Osteocyte (in vitro differentiated cells): ENCODE measurements at regions not wholly inside any gene's neighbourhood (a gene's known extent, or its start where the extent isn't known, plus 50 kb on each side); places are given as distances from the start of the nearest gene placed in this dataset.

Experiments used
- DNase-seq: peaks from one replicate; pipeline ENCODE4 v3.0.0; 2021; ENCODE audit warnings: mixed read lengths; ENCODE audit not compliant: unreplicated experiment; ENCODE audit errors: extremely low spot score
- H3K27ac Mint-ChIP-seq: one replicate; pipeline ENCODE4 v1.8.0; 2021; ENCODE audit warnings: mild to moderate bottlenecking, mixed read lengths; ENCODE audit not compliant: unreplicated experiment
- H3K27me3 Mint-ChIP-seq: one replicate; pipeline ENCODE4 v1.8.0; 2021; ENCODE audit warnings: mixed read lengths; ENCODE audit not compliant: unreplicated experiment
- H3K36me3 Mint-ChIP-seq: one replicate; pipeline ENCODE4 v1.8.0; 2021; ENCODE audit warnings: mixed read lengths; ENCODE audit not compliant: unreplicated experiment
- H3K4me1 Mint-ChIP-seq: one replicate; pipeline ENCODE4 v1.8.0; 2021; ENCODE audit warnings: mixed read lengths; ENCODE audit not compliant: unreplicated experiment
- H3K4me3 Mint-ChIP-seq: one replicate; pipeline ENCODE4 v1.8.0; 2021; ENCODE audit warnings: mild to moderate bottlenecking, moderate library complexity, mixed read lengths; ENCODE audit not compliant: unreplicated experiment
- H3K9me3 Mint-ChIP-seq: one replicate; pipeline ENCODE4 v1.8.0; 2021; ENCODE audit warnings: mixed read lengths; ENCODE audit not compliant: unreplicated experiment
- TF ChIP-seq, protein P1 (sequence below): fragments of 200-600 bp; sonication (generic); IDR thresholded peaks from 2 replicates; pipeline ENCODE4 v1.5.0; 2021; ENCODE audit warnings: antibody characterized with exemption, mild to moderate bottlenecking, moderate library complexity

DNA sequence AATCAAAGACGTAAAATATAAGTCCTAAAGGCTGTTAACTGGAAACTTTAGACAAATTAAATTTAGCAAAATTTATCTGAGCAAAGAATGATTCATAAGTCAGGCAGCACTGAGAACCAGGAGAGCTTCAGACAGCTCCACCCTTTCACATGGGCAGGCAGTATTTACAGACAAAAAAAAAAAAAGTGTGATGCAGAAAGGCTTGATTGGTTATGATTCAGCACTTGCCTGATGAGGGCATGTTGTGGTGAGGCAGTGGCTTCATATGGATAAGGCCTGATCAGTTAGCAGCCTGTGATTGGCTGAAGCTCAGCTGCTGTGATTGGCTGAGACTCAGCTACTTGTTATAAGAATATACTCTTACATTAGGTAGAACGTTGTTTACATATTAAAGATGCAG is 495.4 kb upstream of the POM121L12 start:
- Mint-ChIP-seq H3K4me3 (no peak overlapping the region), H3K4me1 (no peaks in the 10 kb centered on the region), H3K9me3 (peaks cover 49% of the 10 kb centered on the region), H3K36me3 (no peaks in the 10 kb centered on the region), H3K27me3 (no peaks in the 10 kb centered on the region), H3K27ac (no peak overlapping the region)
- TF ChIP-seq, protein P1, sequence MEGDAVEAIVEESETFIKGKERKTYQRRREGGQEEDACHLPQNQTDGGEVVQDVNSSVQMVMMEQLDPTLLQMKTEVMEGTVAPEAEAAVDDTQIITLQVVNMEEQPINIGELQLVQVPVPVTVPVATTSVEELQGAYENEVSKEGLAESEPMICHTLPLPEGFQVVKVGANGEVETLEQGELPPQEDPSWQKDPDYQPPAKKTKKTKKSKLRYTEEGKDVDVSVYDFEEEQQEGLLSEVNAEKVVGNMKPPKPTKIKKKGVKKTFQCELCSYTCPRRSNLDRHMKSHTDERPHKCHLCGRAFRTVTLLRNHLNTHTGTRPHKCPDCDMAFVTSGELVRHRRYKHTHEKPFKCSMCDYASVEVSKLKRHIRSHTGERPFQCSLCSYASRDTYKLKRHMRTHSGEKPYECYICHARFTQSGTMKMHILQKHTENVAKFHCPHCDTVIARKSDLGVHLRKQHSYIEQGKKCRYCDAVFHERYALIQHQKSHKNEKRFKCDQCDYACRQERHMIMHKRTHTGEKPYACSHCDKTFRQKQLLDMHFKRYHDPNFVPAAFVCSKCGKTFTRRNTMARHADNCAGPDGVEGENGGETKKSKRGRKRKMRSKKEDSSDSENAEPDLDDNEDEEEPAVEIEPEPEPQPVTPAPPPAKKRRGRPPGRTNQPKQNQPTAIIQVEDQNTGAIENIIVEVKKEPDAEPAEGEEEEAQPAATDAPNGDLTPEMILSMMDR = no peak
- no peak for DNase-seq

DNA sequence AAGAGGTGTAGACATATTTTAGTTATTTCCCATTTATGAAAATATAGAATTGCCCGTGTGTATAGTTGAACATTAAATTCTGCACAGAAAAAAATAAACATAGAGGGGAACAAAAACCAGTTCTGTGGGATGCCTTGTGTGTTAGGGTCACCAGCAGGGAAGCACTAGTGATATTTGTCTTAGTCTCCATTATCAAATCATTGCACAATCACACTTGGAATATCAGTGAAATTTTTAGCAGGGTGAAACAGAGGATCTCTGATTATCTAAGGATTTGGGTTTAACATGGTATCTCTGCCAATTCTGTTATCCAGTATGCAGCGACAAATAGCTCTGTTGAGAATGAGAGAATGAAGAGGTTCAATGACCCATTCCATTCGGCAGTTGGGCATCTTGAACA is 496.0 kb upstream of the POM121L12 start:
- Mint-ChIP-seq H3K9me3 (peaks cover 52% of the 10 kb centered on the region), H3K27ac (no peak overlapping the region), H3K4me3 (no peak overlapping the region), H3K36me3 (no peaks in the 10 kb centered on the region), H3K4me1 (no peaks in the 10 kb centered on the region), H3K27me3 (no peaks in the 10 kb centered on the region)
- TF ChIP-seq, protein P1 = no peak
- DNase-seq = no peak

DNA sequence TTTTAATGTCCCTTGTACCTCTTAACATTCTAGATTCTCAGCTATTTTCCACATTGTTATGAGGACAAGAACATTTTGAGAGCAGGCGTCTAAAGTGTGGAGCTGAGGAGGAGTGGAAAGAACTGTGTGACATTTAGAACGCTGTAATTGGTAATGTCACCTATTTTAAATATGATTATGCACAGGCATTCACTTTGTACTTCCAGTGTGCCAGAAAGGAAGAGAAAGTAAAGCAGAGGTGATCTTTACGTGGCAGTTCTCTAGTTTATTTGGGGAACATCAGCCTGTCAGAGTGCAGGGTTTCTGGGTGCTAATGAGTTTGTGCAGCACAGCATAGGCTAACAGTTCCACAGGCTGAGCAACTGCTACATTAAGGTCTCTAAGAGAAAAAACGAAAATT is 498.4 kb upstream of the POM121L12 start:
- TF ChIP-seq, protein P1 = no peak
- no peak overlapping the region for H3K27ac Mint-ChIP-seq
- no peaks in the 10 kb centered on the region for H3K4me1 Mint-ChIP-seq

GRCh38 chr7:52525772-52526341 is 509.6 kb upstream of the POM121L12 start:
- Mint-ChIP-seq H3K9me3 (peaks cover 10% of the 10 kb centered on the region), H3K36me3 (no peaks in the 10 kb centered on the region), H3K4me3 (no peak overlapping the region), H3K4me1 (no peaks in the 10 kb centered on the region), H3K27ac (no peak overlapping the region), H3K27me3 (no peaks in the 10 kb centered on the region)
- TF ChIP-seq, protein P1 = no peak
- no peak for DNase-seq

More for the DNA sequence above, 498.4 kb upstream of the POM121L12 start:
- H3K9me3 Mint-ChIP-seq = peaks cover 61% of the 10 kb centered on the region
- no peak overlapping the region for H3K4me3 Mint-ChIP-seq
- no peaks in the 10 kb centered on the region for H3K36me3 Mint-ChIP-seq
- H3K27me3 Mint-ChIP-seq = no peaks in the 10 kb centered on the region
- DNase-seq = no peak

DNA sequence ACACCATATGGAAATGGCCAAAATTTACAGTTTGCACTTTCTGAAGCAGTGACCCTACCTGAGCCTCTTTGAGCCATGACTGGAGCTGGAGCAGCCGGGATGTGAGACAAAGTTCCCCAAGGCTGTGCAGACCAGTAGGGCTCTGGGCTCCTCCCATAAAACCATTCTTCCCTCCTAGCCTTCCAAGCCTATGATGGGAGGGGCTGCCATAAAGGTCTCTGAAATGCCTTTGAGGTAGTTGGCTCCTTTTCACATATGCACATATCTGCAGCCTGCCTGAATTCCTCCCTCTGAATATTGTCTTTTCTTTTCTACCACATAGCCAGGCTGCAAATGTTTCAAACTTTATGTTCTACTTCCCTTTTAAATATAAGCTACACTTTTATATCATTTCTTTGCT is 516.6 kb upstream of the POM121L12 start:
- H3K9me3 Mint-ChIP-seq = peaks cover 50% of the 10 kb centered on the region
- H3K4me3 Mint-ChIP-seq = no peak overlapping the region
- DNase-seq = no peak
- no peaks in the 10 kb centered on the region for H3K27me3 Mint-ChIP-seq
- H3K27ac Mint-ChIP-seq = no peak overlapping the region
- TF ChIP-seq, protein P1 = no peak
- H3K36me3 Mint-ChIP-seq = no peaks in the 10 kb centered on the region
- no peaks in the 10 kb centered on the region for H3K4me1 Mint-ChIP-seq
